D341Med (cell line): ENCODE measurements at regions not wholly inside any gene's neighbourhood (a gene's known extent, or its start where the extent isn't known, plus 50 kb on each side); places are given as distances from the start of the nearest gene placed in this dataset.
A peak's percentile ranks its signal among the peaks of the same experiment; 100 is the strongest.

ENCODE experiments used
- DNase-seq: peaks from one replicate; pipeline ENCODE4 v3.0.0; 2012; ENCODE audit warnings: low spot score

DNA sequence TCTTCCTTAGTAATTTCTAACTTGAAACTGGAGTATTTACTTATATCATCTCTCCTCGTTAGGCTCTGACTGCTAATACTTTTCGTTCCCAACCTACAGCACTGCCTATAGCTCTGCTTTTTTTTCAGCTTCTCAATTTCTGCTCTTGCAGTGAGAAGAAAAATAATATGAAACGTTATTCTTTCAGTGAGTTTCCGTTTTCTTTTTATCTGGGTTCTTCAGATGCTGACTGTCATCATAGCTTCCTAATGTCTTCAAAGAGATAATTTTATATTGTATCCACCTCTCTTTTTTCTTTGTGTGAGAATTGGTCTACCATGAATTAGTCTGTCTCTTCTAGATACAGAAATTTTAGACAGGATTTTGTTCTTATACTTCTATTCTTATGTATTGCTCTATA, 454.9 kb downstream of the LMO7 start:
- DNase-seq, result no peak

DNA sequence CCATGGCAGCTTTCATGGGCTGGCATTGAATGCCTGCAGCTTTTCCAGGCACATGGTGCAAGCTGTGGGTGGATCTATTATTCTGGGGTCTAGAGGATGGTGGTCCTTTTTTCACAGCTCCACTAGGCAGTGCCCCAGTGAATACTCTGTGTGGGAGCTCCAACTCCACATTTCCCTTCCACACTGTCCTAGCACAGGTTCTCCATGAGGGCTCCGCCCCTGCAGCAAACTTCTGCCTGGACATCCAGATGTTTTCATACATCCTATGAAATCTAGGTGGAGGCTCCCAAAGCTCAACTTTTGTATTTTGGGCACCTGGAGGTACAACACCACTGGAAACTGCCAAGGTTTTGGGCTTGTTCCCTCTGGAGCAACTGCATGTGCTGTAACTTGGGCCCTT, 450.6 kb downstream of the LMO7 start:
- no peak for DNase-seq

DNA sequence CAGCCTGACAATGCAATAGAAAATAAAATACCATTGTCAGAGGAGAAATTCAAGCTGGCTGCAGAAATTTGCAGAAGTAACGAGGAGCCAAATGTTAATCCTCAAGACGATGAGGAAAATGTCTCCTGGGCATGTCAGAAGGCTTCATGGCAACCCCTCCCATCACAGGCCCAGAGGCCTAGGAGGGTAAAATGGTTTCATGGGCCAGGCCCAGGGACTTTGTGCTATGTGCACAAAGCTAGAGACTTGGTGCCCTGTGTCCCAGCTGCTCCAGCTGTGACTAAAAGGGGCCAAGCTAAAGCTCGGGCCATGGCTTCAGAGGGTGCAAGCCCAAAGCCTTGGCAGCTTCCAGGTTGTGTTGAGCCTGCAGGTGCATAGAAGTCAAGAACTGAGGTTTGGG, 431.7 kb downstream of the LMO7 start:
- DNase-seq, result no peak

DNA sequence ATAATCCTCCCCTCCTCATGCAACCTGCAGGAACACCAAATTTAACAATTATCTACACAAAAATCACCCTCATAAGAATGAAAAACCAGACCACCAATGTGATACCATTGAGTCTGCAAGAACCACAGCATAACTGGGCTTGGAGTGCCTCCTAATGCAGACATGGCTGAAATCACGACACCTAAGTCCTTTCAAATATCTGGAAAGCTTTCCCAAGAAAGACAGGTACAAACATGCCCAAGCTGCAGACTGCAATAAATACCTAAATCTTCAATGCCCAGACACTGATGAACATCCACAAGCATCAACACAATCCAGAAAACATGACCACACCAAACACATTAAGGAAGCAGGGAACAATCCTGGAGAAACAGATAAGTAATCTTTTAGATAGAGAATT, 417.1 kb downstream of the LMO7 start:
- DNase-seq, result no peak

DNA sequence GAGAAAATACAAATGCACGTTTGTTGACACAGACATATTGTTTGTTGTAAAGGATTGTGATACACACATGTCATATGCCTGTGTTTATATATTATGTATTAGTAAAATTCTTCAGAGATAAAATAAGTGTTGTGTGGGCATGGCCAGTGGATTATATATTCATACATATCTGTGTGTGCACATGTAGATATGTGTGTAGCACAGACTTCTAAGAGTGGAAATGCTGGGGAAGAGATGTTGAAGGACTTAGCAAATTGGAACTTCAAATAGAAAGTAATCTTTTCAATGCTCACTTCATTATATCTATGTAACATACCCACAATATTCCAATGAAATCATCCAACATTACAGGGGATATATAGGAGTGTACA, 413.2 kb downstream of the LMO7 start:
- DNase-seq, result no peak

DNA sequence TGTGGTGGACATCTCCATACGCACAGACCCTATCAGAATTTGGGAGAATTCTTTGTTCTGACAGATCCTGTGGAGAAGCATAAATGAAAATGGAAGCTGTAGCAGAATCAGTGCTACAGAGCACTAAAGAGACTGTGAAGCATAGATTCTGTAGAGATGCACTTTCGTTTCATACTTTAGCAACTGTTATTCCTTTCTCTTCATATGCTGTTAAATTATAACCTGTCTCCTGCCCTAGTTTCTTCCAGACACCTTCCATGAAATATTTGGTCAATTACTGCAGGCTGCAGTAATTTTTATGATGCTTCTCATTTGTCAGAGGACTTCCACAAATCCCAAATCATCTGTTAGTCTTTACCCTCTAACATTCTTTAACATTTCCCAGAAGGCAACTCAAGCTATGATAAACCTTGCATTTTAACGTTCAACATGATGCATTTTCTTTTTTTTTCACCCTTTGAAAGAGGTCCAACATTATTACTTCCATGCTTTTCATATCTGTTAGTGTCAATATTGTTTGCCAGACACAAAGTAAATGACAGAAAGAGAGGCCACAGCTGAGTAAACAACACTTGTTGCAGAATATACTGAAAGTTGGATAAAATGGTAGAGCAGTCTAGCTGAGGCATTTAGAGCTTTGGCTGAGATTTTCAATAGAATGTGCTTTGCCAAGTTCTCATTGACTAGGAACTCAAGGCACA, 412.7 kb downstream of the LMO7 start:
- DNase-seq, result no peak

DNA sequence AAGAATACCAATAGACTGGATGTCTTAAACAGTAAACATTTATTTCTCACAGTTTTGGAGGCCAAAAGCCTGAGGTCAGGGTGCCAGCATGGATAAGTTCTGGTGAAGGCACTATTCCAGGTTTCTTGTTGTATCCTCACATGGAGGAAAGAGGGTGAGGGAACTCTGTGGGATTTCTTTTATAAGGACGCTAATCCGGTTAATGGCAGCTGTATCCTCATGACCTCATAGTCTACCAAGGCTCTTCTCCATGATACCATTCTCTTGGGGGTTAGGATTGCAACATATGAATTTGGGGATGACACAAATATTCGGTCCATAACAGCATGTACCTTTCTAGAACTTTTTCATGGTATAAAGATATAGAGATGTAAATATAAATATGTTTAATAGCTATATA, 412.0 kb downstream of the LMO7 start:
- DNase-seq, result no peak

DNA sequence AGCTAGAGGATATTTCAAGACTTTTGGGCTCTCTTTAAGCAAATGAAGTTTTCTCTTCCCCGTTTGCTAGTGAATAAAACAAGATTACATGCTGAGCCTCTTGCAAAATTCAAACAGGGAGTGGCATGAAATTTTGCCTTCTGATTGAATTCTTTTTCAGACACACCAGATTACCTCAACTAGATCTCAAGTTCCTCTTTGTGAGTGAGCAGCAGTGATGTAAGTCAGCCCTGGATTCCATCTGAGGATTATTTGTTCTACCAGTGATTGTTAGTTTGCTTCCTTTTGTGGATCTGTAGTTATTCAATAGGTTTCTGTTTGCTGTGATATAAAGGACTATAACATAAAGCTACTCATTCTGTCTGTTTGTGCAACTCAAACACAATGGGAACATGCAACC, 407.7 kb downstream of the LMO7 start:
- no peak for DNase-seq

DNA sequence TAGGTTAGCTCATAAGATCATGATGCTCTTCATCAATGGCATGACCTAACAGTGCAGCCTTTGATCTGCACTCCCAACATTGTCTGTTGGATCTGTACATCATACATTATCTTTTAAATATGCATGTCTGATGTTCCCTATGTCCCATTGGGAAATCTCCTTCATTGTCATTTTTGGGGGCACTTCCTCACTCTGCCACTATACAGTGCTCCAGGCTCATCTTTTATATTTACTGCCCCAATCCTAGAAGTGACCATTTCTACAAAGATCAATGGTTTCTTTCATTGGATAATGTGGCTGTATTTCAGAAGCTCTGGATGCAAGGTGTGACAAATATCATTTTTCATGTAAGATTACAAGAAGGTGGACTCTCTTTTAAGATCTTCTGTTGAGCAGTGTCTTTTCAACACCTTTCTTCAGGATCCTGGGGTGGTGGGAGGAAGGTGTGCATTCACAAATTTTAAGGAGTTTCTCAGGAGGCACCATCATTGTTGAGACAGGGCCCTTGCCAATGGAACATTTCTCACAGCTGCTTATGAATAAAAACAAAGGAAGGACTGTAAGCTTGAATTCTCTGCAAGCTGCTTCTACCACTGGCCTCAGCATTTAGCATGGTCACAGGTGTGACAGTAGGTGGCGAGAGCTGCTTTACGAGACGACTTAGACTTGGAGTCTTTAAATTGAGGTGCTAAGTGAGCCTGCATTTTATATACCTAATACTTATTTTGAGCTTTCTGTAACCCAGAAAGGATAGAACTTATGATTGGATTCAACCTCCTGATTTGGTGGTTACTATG, 403.0 kb downstream of the LMO7 start:
- peak; percentile 26 for DNase-seq

DNA sequence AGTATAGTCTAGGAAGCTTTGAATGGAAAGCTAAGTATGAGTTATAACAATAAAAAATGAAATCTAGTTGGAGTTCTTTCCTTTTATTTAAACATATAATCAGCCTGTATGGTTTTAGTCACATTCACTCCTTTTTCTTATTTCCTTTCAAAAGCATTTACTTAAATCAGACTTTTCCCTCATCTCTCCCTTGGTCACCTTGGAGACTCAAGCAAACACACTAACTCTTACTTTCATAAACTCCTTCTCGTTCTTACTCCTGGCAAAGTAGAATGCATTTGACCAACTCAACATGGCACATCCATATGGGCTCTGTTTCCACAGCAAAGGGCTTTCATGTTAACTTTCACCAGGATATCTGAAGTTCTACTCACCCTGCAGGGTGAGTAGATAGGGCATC, 400.0 kb downstream of the LMO7 start:
- DNase-seq, result no peak

DNA sequence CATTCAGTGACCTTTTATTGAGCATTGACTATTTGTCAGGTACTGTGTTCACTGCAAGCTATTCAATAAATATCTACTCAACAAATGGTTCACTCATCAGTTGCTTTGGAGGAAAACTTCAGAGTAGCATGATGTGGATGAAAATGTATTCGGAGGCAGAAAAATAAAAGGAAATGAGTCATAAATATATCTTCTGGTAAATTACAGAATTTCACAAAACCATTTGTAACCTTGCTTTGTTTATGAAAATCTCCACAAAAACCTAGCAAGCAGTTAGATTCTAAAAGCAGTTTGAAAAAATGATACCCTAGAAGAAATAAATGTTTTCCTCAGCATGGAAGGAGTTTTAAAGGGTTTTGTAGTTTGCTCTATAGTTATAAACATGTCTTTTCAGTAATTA, 399.6 kb downstream of the LMO7 start:
- no peak for DNase-seq

DNA sequence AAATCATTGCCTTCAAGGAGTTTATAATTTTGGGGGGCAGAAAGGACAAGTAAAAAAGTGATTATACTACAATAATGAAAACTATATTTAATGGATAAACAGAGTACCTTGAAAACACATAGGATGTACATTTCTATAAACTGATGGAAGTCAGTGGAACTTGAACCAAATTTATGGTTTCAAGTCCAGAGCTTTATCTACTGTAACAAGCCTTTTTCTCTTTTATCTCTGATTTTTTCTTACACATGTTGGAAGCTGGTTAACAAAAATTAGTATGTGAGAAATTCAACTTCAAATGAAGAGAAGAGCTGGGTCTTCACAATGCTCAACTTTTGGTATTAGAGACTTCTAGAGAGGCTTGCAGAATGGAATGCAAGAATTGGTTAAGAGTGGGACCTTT, 393.6 kb downstream of the LMO7 start:
- DNase-seq, result no peak

DNA sequence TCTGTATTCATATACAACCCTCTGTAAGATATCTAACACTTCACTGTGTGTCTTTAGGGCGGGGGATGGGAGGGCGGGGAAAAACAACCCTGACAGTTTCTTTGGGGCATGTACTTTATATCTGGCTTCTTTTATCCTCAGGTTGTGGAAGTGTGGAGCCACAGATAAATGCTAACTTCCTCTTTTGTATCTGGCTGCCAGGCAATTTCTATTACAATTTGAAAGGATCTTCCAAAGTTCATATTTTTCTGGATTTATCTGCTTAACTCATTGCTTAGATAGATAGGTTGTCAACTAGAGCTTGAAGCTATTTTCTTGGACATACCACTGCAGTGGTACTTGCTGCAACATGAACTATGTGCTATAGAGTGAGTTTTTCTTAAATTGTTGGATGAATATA, 393.0 kb downstream of the LMO7 start:
- no peak for DNase-seq

DNA sequence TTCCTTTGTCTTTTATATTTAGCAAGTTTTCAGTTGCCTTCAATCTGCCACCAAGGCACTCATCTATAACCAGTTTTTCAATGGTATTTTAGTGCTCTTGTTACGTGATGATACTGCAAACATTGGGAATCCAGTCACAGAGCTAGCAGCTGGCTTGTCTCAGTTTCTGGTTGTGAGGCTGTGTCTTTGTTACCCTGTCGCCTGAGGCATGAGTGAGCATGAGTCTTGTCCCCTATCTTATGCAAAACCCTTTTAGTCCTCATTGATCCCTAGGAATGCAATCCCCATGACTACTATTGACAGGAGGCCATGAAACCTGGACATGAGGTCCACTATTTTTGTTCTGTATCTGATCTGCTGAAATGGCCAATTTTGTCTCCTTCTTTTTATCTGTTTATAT, 391.0 kb downstream of the LMO7 start:
- DNase-seq, result no peak

DNA sequence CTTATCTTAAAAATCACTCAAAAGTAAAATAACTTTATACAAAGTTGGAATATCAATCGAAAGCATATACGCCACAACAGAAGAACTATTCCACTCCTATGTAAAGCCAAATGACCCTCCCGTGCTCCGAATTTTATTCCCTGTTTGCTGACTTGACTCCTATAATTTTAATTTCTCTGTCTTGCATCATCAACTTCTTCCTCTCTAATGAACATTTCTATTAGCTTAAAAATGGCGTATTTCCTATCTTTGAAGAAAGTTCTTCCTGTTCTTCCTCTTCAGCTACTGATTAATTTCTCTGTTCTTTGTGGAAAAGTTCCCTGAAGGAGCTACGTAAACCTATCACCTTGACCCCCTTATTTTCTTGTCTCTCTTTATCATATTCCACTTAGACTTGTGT, 389.3 kb downstream of the LMO7 start:
- no peak for DNase-seq

DNA sequence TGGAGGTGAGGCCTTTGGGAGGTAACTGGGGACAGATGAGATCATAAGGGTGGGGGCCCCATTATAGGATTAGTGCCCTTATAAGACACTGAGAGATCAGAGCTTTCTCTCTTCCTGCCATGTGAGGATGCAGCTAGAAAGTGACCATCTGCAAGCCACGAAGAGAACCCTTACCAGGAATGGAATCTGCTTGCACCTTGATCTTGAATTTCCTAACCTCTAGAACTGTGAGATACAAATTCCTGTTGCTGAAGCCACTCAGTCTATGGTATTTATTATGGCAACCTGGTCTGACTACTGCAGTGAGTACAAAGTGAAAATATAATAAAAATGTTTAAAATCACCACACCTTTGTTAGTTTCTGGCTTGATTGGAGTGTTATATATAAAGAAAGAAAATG, 388.0 kb downstream of the LMO7 start:
- DNase-seq, result no peak

DNA sequence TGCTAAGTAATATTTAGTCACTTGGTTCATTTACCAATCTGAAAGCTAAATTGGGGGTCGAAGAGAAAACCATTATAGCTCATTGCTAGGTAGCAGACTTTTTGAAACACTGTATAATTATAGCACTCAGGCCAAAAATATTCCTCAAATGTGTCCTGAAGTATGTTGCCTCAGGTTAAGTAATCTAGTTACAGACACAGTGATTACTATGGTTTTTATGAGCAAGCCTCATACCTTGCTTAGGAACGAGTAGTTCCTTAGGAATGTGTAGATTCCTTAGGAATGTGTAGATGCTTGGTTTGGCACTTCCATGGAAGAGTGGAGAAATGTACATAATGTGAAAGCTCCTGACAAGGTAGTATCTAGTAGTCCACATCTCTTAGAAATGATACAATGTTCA, 387.5 kb downstream of the LMO7 start:
- DNase-seq, result no peak

DNA sequence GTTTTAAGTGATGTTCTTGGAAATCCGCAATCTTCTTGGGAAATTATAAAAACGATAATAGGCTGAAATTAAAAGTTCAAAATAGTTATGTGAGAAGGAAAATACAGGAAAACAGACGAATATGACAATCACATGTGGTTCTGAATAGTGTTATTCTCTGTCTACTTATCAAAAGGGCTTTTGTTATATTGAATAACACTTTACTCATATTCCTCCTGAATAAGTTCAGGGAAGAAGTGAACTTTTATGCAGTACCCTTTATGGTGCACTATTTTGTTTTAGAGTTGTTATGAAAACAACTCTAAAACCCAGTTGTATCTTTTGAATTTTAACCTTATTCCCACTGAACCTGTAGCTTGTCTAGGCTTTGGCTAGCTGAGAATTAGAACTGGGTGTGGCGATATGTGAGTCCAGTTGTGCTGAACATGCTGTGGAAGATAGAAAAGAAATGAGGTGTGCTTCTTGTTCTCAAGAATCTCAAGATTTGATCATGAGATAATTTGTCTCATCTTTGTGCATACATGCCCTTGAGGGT, 384.4 kb downstream of the LMO7 start:
- DNase-seq, result no peak

DNA sequence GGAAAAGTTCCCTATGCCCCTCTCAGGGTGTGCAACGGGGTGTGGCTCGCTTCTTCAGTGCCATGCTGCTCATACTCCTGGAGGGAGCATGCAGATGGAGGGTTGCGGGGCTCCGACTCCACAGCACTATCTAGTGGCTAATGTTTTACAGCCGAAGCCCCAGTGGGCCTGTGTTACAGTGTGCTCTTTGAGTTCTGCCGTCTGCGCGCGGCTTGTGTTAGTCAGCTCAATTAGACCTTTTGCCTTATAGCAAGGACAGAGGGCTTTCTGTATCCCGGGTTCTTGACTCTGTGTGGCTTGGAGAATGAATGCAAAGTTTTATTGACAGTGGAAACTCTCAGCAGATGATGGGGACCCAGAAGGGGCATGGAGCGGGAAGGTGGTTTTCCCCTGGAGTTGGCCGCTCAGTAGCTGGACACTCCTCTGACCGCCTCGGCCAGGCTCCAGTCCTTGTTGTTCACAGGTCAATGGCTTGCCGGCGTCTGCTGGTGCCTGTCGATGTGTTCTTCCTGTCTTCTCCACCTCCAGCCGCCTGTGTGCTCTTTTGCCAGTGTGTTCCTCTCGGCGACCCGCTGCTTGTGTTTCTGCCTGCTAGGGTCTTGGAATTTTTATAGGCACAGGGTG, 383.4 kb downstream of the LMO7 start:
- peak; percentile 58 for DNase-seq

DNA sequence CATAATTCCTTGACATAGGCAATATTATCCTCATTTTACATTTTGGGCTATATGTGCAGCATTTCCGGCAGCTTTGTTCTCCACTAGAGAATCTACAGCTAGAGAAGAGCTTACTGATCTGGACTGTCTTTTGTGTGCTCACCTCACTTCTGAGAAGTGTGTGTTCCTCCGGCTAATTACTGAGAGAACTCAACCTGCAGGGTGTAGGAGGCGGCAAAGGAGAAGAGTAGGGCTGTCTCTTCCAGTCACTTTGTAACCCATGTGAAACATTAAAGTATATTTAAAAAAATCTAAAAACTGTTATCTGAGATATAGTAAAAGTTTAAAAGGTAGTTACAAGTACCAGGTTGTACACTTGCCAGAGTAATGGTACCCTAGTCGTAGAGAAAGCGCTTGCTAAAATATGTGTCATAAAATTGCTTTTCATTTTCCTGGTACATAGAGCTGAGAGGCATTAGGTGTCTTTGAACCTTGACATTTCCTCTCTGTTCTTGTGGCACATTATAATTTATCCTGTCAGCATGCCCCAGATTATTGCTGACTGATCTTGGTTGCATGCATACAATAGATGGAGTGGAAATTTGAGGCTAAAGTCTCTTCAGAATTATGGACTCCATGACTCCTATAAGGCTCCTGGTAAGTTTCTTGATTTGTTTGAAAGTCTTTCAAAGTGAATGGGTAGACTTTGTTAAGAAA, 381.9 kb downstream of the LMO7 start:
- no peak for DNase-seq

DNA sequence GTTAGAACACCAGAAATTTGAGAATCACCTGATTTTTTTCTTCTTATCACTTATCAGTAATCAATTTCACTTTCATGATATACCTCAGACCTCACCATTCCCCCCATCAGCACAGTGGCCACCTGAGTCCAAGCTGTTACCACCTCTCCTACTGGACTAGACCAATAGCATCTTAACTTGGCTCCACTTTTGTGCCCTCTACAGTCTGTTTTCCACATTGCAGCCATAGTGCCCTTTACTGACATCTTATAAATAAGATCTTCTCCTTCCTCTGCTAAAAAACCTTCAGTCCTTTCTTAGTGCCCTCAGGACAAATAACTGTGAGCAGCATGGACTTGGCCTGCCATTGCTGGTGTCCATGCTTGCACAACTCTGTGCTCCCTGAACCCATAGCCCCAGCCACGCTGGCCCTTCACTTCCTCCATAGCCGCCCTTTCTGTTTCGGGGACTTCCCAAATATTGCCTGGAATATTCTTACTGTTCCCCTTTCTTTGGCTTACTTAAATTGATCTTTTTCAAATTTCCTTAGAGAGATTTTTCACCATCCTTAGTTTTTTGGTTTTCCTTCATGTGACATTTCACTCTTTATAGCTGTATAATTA, 380.8 kb downstream of the LMO7 start:
- DNase-seq, result peak; percentile 50
